ENCODE measurements at regions not wholly inside any gene's neighbourhood (a gene's known extent, or its start where the extent isn't known, plus 50 kb on each side); places are given as distances from the start of the nearest gene placed in this dataset.
"Not testable (repeated sequence)": the region's sequence is repeated elsewhere in the genome, so short reads cannot be mapped to it uniquely, and the experiment has no call there.

DNA sequence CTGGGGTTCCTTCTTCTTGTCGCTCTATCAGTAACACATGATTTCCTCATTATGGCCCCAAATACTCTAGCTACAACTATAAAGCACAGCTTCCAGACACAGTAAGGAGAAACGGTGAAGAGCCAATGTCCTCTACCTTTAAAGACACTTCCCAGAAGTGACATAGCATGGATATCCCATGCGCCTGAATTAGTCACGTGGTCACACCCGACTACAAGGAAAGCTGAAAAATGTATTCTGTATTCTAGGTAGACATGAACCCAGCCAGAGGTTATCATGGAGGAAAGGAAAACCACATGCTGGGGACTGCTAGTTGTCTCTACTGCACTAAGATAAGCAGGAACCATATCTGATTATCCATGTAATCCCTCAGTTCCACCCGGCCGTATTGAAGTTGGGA, 244.3 kb downstream of the LMX1A start:
- WGBS, result 78% methylated on average over 7 of the region's 7 CpGs
- TF ChIP-seq, protein P1, sequence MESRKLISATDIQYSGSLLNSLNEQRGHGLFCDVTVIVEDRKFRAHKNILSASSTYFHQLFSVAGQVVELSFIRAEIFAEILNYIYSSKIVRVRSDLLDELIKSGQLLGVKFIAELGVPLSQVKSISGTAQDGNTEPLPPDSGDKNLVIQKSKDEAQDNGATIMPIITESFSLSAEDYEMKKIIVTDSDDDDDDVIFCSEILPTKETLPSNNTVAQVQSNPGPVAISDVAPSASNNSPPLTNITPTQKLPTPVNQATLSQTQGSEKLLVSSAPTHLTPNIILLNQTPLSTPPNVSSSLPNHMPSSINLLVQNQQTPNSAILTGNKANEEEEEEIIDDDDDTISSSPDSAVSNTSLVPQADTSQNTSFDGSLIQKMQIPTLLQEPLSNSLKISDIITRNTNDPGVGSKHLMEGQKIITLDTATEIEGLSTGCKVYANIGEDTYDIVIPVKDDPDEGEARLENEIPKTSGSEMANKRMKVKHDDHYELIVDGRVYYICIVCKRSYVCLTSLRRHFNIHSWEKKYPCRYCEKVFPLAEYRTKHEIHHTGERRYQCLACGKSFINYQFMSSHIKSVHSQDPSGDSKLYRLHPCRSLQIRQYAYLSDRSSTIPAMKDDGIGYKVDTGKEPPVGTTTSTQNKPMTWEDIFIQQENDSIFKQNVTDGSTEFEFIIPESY (IDR thresholded peaks at IDR 0.05), result no peak
- TF ChIP-seq, protein P2, sequence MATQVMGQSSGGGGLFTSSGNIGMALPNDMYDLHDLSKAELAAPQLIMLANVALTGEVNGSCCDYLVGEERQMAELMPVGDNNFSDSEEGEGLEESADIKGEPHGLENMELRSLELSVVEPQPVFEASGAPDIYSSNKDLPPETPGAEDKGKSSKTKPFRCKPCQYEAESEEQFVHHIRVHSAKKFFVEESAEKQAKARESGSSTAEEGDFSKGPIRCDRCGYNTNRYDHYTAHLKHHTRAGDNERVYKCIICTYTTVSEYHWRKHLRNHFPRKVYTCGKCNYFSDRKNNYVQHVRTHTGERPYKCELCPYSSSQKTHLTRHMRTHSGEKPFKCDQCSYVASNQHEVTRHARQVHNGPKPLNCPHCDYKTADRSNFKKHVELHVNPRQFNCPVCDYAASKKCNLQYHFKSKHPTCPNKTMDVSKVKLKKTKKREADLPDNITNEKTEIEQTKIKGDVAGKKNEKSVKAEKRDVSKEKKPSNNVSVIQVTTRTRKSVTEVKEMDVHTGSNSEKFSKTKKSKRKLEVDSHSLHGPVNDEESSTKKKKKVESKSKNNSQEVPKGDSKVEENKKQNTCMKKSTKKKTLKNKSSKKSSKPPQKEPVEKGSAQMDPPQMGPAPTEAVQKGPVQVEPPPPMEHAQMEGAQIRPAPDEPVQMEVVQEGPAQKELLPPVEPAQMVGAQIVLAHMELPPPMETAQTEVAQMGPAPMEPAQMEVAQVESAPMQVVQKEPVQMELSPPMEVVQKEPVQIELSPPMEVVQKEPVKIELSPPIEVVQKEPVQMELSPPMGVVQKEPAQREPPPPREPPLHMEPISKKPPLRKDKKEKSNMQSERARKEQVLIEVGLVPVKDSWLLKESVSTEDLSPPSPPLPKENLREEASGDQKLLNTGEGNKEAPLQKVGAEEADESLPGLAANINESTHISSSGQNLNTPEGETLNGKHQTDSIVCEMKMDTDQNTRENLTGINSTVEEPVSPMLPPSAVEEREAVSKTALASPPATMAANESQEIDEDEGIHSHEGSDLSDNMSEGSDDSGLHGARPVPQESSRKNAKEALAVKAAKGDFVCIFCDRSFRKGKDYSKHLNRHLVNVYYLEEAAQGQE (IDR thresholded peaks at IDR 0.05), result no peak
- TF ChIP-seq FOXA1 (IDR thresholded peaks at IDR 0.05), result no peak
- TF ChIP-seq FOXA2 (IDR thresholded peaks at IDR 0.05), result no peak
- TF ChIP-seq, protein P3, sequence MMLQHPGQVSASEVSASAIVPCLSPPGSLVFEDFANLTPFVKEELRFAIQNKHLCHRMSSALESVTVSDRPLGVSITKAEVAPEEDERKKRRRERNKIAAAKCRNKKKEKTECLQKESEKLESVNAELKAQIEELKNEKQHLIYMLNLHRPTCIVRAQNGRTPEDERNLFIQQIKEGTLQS (IDR thresholded peaks at IDR 0.05), result no peak
- no peak for TF ChIP-seq SP1 (IDR thresholded peaks at IDR 0.05)
- TF ChIP-seq TAF1 (conservative IDR thresholded peaks at IDR 0.05), result no peak
- no peak for TF ChIP-seq HNF4A (conservative IDR thresholded peaks at IDR 0.05)
- TF ChIP-seq RAD21 (IDR thresholded peaks at IDR 0.05), result no peak
- no peak overlapping the region for H3K4me3 ChIP-seq (ENCODE audit: low read depth in 1 of 3, low read length in 3 of 3)

DNA sequence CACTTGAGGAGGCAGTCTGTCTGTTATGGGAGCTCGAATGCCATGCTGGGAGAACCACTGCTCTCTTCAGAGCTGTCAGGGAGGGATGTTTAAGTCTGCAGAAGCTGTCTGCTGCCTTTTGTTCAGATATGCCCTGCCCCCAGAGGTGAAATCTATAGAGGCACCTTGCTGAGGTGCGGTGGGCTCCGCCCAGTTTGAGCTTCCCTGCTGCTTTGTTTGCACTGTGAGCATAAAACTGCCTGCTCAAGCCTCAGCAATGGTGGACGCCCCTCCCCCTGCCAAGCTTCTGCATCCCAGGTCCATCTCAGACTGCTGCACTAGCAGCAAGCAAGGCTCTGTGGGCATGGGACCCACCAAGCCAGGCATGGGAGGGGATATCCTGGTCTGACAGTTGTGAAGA, 247.5 kb downstream of the LMX1A start:
- Histone ChIP-seq H3K9ac (ENCODE audit: low read depth in 1 of 2, low read length in 2 of 2) (no peak overlapping the region), H3K27me3 (ENCODE audit: control insufficient read depth in 4 of 4, insufficient read depth in 4 of 4, low read length in 3 of 4) (peaks cover 0 to 7% (median 0%) of the 10 kb centered on the region in 4 donors), H3K27ac (ENCODE audit: low read depth in 1 of 2, low read length in 2 of 2) (no peak overlapping the region), H3K4me3 (ENCODE audit: low read depth in 1 of 3, low read length in 3 of 3) (no peak overlapping the region), H3K4me1 (ENCODE audit: control insufficient read depth in 4 of 4, insufficient read depth in 4 of 4, low read length in 3 of 4) (no peaks in the 10 kb centered on the region), H3K9me3 (ENCODE audit: control insufficient read depth in 4 of 4, low read length in 3 of 4) (no peaks in the 10 kb centered on the region), H3K36me3 (ENCODE audit: control insufficient read depth in 4 of 4, insufficient read depth in 3 of 4, low read depth in 1 of 4, low read length in 3 of 4) (no peaks in the 10 kb centered on the region)
- whole genome bisulfite sequencing, result 53% methylated on average over 4 of the region's 4 CpGs
- DNase-seq (ENCODE audit: low spot score), result no peak
- TF ChIP-seq, protein P2 (IDR thresholded peaks at IDR 0.05), result no peak
- TF ChIP-seq HNF4A (conservative IDR thresholded peaks at IDR 0.05), result no peak
- no peak for TF ChIP-seq HNF4G (IDR thresholded peaks at IDR 0.05)
- no peak for TF ChIP-seq RXRA (IDR thresholded peaks at IDR 0.05)
- TF ChIP-seq NR2F2 (IDR thresholded peaks at IDR 0.05), result no peak
- TF ChIP-seq, protein P4, sequence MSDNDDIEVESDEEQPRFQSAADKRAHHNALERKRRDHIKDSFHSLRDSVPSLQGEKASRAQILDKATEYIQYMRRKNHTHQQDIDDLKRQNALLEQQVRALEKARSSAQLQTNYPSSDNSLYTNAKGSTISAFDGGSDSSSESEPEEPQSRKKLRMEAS (IDR thresholded peaks at IDR 0.05), result no peak
- TF ChIP-seq TAF1 (conservative IDR thresholded peaks at IDR 0.05), result no peak
- no peak for TF ChIP-seq RAD21 (IDR thresholded peaks at IDR 0.05)
- no peak for TF ChIP-seq JUND (IDR thresholded peaks at IDR 0.05)
- no peak for TF ChIP-seq FOXA1 (IDR thresholded peaks at IDR 0.05)
- no peak for TF ChIP-seq GABPA (IDR thresholded peaks at IDR 0.05 in 1 of 2, conservative IDR thresholded peaks at IDR 0.05 in 1 of 2)
- TF ChIP-seq FOXA2 (IDR thresholded peaks at IDR 0.05), result no peak
- no peak for TF ChIP-seq YY1 (IDR thresholded peaks at IDR 0.05)

More for the DNA sequence above, 244.3 kb downstream of the LMX1A start:
- H3K27ac ChIP-seq (ENCODE audit: low read depth in 1 of 2, low read length in 2 of 2), result no peak overlapping the region
- H3K27me3 ChIP-seq (ENCODE audit: control insufficient read depth in 4 of 4, insufficient read depth in 4 of 4, low read length in 3 of 4), result peaks cover 0 to 18% (median 0%) of the 10 kb centered on the region in 4 donors
- no peaks in the 10 kb centered on the region for H3K4me1 ChIP-seq (ENCODE audit: control insufficient read depth in 4 of 4, insufficient read depth in 4 of 4, low read length in 3 of 4)
- no peak for DNase-seq (ENCODE audit: low spot score)
- H3K36me3 ChIP-seq (ENCODE audit: control insufficient read depth in 4 of 4, insufficient read depth in 3 of 4, low read depth in 1 of 4, low read length in 3 of 4), result no peaks in the 10 kb centered on the region
- no peak overlapping the region for H3K9ac ChIP-seq (ENCODE audit: low read depth in 1 of 2, low read length in 2 of 2)
- H3K9me3 ChIP-seq (ENCODE audit: control insufficient read depth in 4 of 4, low read length in 3 of 4), result no peaks in the 10 kb centered on the region

DNA sequence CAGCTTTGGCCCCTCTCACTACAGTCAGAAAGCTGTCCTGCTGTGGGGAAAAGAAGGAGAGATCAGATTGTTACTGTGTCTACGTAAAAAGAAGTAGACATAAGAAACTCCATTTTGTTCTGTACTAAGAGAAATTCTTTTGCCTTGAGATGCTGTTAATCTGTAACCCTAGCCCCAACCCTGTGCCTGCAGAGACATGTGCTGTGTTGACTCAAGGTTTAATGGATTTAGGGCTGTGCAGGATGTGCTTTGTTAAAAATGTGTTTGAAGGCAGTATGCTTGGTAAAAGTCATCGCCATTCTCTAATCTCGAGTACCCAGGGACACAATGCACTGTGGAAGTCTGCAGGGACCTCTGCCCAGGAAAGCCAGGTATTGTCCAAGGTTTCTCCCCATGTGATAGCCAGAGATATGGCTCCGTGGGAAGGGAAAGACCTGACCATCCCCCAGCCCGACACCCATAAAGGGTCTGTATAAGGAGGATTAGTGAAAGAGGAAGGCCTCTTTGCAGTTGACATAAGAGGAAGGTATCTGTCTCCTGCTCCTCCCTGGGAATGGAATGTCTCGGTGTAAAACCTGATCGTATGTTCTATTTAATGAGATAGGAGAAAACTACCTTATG, 263.9 kb downstream of the LMX1A start:
- H3K4me1 ChIP-seq (ENCODE audit: control insufficient read depth in 4 of 4, insufficient read depth in 4 of 4, low read length in 3 of 4); H3K4me3 ChIP-seq (ENCODE audit: low read depth in 1 of 3, low read length in 3 of 3); H3K27ac ChIP-seq (ENCODE audit: low read depth in 1 of 2, low read length in 2 of 2); H3K36me3 ChIP-seq (ENCODE audit: control insufficient read depth in 4 of 4, insufficient read depth in 3 of 4, low read depth in 1 of 4, low read length in 3 of 4); H3K9me3 ChIP-seq (ENCODE audit: control insufficient read depth in 4 of 4, low read length in 3 of 4); DNase-seq (ENCODE audit: low spot score); H3K27me3 ChIP-seq (ENCODE audit: control insufficient read depth in 4 of 4, insufficient read depth in 4 of 4, low read length in 3 of 4); H3K9ac ChIP-seq (ENCODE audit: low read depth in 1 of 2, low read length in 2 of 2): not testable (repeated sequence)
- 57% methylated on average over 7 of the region's 7 CpGs for WGBS

Data from liver (tissue), 7 donors.